ENCODE measurements at regions not wholly inside any gene's neighbourhood (a gene's known extent, or its start where the extent isn't known, plus 50 kb on each side); places are given as distances from the start of the nearest gene placed in this dataset.

DNA sequence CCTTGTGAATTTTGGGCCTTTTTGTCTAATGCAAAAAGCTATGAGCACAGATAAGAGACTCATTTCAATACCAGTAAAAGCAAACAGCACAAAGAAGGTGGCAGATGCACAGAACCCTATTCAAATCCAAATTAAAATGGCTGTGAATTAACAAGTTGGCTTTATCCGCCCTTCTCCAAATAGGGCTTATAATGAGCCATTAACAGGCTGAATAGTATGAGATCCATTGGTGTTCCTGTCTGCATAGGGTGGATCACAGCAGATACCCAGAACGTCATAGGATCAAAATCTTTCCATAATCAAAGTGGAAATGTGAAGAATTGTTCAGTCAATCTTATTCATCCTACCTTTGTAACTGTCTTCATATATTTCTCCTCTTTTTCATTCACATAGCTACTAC, 282.4 kb upstream of the UMPS start:
- in situ Hi-C loops (cut with MboI; ENCODE audit: low sequenced_read_pairs, unreplicated experiment): no loop called here
- TF ChIP-seq, protein P1, sequence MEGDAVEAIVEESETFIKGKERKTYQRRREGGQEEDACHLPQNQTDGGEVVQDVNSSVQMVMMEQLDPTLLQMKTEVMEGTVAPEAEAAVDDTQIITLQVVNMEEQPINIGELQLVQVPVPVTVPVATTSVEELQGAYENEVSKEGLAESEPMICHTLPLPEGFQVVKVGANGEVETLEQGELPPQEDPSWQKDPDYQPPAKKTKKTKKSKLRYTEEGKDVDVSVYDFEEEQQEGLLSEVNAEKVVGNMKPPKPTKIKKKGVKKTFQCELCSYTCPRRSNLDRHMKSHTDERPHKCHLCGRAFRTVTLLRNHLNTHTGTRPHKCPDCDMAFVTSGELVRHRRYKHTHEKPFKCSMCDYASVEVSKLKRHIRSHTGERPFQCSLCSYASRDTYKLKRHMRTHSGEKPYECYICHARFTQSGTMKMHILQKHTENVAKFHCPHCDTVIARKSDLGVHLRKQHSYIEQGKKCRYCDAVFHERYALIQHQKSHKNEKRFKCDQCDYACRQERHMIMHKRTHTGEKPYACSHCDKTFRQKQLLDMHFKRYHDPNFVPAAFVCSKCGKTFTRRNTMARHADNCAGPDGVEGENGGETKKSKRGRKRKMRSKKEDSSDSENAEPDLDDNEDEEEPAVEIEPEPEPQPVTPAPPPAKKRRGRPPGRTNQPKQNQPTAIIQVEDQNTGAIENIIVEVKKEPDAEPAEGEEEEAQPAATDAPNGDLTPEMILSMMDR (IDR thresholded peaks at IDR 0.05; ENCODE audit: borderline replicate concordance, control extremely low read depth, extremely low read depth, insufficient read depth, missing control alignments): no peak
- DNase-seq (ENCODE audit: low spot score): no peak

DNA sequence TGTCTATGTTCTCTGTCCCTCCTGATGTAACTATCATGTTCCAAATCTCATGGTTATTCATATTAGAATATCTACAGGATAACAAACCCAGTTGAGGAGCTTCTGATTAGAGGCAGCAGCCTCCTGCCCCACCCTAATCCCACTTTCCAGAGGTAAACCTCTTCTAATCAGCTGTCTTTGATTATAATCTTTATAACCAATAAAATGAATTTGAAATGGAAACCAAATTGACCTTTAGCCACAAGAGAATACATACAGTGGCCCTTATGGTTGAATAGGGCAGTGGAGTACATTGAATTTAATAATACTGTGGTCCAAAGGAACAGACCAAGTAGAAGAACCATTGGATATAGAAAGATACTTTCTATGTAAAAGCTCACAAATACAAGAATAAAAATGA, 281.3 kb upstream of the UMPS start:
- no peak for DNase-seq (ENCODE audit: low spot score)
- TF ChIP-seq, protein P1 (IDR thresholded peaks at IDR 0.05; ENCODE audit: borderline replicate concordance, control extremely low read depth, extremely low read depth, insufficient read depth, missing control alignments): no peak
- in situ Hi-C loops (cut with MboI; ENCODE audit: low sequenced_read_pairs, unreplicated experiment): no loop called here

- no peak for DNase-seq (ENCODE audit: low spot score)
- TF ChIP-seq, protein P1 (IDR thresholded peaks at IDR 0.05; ENCODE audit: borderline replicate concordance, control extremely low read depth, extremely low read depth, insufficient read depth, missing control alignments): no peak
- in situ Hi-C loops (cut with MboI; ENCODE audit: low sequenced_read_pairs, unreplicated experiment): no loop called here
Measured at GRCh38 chr3:124450366-124450765, 279.9 kb upstream of the UMPS start.

DNA sequence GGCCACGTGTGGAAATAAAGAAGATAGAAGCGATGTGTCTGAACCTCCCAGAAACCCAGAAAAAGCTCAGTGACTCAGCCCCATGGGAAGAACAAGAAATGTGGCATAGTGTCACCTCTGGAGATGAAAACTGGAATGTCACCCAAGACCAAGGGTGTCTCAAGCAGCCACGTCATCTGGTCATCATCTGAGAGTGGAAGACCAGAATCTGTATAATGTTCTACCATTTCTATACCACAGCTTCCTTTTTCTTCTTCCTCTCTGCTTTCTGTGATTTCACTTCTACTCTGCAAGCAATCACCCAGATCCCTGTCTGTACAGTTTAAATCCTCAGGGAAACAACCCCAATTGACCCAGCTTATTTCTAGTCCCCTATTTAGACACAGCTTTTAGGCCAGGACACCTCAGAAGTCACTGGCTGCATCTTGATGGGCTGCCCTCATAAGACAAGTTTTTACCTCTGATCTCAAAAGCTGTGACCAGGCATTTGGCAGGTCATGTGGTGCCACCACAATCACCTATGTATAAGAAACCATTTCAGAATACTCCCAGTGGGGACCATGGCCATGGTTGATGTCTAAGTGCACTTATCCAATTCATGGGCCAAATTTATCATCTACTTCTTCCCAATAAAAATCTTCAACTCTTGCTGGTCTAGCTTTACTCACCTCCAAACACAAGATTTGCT, 278.5 kb upstream of the UMPS start:
- DNase-seq (ENCODE audit: low spot score): no peak
- TF ChIP-seq, protein P1 (IDR thresholded peaks at IDR 0.05; ENCODE audit: borderline replicate concordance, control extremely low read depth, extremely low read depth, insufficient read depth, missing control alignments): no peak
- in situ Hi-C loops (cut with MboI; ENCODE audit: low sequenced_read_pairs, unreplicated experiment): no loop called here

DNA sequence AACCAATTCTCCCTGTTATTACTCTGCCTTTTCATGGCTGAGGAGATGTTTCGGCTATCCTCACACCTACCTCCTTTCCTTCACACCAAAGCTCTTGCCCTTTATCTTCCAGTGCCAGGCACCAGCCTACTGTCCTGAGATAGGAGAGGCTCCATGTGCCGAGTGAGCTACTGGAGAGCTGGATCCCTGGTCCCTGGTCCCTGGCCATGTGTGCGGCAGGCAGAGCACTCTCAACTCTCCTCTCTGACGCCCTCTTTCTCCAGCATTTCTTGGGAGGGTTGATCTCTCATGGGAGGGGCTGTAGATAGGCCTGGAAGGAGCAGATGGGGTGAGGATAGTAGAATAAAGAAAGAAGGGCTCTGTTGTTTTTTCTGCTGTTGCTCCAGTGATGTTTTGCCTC, 277.1 kb upstream of the UMPS start:
- in situ Hi-C loops (cut with MboI; ENCODE audit: low sequenced_read_pairs, unreplicated experiment): no loop called here
- DNase-seq (ENCODE audit: low spot score): no peak
- TF ChIP-seq, protein P1 (IDR thresholded peaks at IDR 0.05; ENCODE audit: borderline replicate concordance, control extremely low read depth, extremely low read depth, insufficient read depth, missing control alignments): no peak

DNA sequence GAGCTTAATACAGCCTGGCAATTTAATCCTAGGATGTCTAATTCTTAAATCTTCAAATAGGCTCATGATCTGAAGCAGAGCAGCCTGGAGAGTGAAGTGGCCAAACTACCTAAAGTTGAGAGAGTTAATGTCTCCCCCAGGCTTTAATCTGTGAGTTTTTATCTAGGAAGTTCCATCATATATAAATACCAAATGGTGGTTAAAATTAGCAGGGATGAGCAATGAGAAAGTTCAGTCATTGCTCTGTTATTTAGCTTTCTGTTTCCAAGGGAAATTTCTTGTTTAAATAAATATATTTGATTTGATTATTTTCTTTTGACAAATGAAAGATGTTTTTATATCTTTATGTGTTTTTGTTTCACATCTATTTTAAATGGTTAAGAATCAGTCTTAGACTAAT, 274.4 kb upstream of the UMPS start:
- DNase-seq (ENCODE audit: low spot score): no peak
- in situ Hi-C loops (cut with MboI; ENCODE audit: low sequenced_read_pairs, unreplicated experiment): no loop called here
- TF ChIP-seq, protein P1 (IDR thresholded peaks at IDR 0.05; ENCODE audit: borderline replicate concordance, control extremely low read depth, extremely low read depth, insufficient read depth, missing control alignments): no peak

All from GM13976 (cell line).